ENCODE measurements at regions not wholly inside any gene's neighbourhood (a gene's known extent, or its start where the extent isn't known, plus 50 kb on each side); places are given as distances from the start of the nearest gene placed in this dataset.

DNA sequence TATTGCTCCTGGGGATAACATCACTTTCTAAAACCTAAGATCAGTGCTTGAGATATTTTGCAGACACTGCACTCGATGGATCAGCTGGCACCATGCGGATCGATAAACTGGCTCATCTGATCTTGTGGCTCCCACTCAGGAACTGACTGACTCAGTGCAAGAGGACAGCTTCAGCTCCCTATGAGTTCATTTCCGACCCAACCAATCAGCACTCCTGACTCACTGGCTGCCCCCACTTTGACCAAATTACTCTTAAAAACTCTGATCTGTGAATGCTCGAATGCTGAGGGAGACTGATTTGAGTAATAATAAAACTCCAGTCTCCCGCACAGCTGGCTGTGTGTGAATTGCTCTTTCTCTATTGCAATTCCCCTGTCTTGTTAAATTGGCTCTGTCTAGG, 110.1 kb downstream of the ANAPC4 start:
- peaks cover 10% of the 10 kb centered on the region for H3K27me3 Mint-ChIP-seq (ENCODE audit: insufficient read depth)
- TF ChIP-seq, protein P1, sequence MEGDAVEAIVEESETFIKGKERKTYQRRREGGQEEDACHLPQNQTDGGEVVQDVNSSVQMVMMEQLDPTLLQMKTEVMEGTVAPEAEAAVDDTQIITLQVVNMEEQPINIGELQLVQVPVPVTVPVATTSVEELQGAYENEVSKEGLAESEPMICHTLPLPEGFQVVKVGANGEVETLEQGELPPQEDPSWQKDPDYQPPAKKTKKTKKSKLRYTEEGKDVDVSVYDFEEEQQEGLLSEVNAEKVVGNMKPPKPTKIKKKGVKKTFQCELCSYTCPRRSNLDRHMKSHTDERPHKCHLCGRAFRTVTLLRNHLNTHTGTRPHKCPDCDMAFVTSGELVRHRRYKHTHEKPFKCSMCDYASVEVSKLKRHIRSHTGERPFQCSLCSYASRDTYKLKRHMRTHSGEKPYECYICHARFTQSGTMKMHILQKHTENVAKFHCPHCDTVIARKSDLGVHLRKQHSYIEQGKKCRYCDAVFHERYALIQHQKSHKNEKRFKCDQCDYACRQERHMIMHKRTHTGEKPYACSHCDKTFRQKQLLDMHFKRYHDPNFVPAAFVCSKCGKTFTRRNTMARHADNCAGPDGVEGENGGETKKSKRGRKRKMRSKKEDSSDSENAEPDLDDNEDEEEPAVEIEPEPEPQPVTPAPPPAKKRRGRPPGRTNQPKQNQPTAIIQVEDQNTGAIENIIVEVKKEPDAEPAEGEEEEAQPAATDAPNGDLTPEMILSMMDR (IDR thresholded peaks at IDR 0.05): no peak
- H3K27ac Mint-ChIP-seq: no peak overlapping the region
- H3K4me3 Mint-ChIP-seq: no peak overlapping the region
- DNase-seq: no peak
- no peaks in the 10 kb centered on the region for H3K4me1 Mint-ChIP-seq (ENCODE audit: low read depth)
- H3K36me3 Mint-ChIP-seq (ENCODE audit: low read depth): peaks cover 9% of the 10 kb centered on the region
- H3K9me3 Mint-ChIP-seq: peaks cover 13% of the 10 kb centered on the region

- Mint-ChIP-seq H3K9me3 (peaks cover 13% of the 10 kb centered on the region), H3K27me3 (ENCODE audit: insufficient read depth) (peaks cover 8% of the 10 kb centered on the region), H3K36me3 (ENCODE audit: low read depth) (peaks cover 9% of the 10 kb centered on the region), H3K27ac (no peak overlapping the region), H3K4me1 (ENCODE audit: low read depth) (no peaks in the 10 kb centered on the region), H3K4me3 (no peak overlapping the region)
- no peak for DNase-seq
- TF ChIP-seq, protein P1 (IDR thresholded peaks at IDR 0.05): no peak
Measured at GRCh38 chr4:25489253-25489797, 112.3 kb downstream of the ANAPC4 start.

GRCh38 chr4:25493466-25493865, 116.4 kb downstream of the ANAPC4 start:
- H3K27ac Mint-ChIP-seq: no peak overlapping the region
- no peaks in the 10 kb centered on the region; the same call in 1 of the 2 replicates for H3K9me3 Mint-ChIP-seq
- no peak overlapping the region for H3K4me3 Mint-ChIP-seq
- H3K36me3 Mint-ChIP-seq (ENCODE audit: low read depth): no peaks in the 10 kb centered on the region
- no peaks in the 10 kb centered on the region for H3K4me1 Mint-ChIP-seq (ENCODE audit: low read depth)
- H3K27me3 Mint-ChIP-seq (ENCODE audit: insufficient read depth): peaks cover 9% of the 10 kb centered on the region; the same call in 1 of the 2 replicates
- DNase-seq: no peak
- TF ChIP-seq, protein P1 (IDR thresholded peaks at IDR 0.05): no peak

GRCh38 chr4:25494166-25494565, 117.1 kb downstream of the ANAPC4 start:
- no peaks in the 10 kb centered on the region for H3K4me1 Mint-ChIP-seq (ENCODE audit: low read depth)
- H3K27me3 Mint-ChIP-seq (ENCODE audit: insufficient read depth): peaks cover 9% of the 10 kb centered on the region; the same call in 1 of the 2 replicates

DNA sequence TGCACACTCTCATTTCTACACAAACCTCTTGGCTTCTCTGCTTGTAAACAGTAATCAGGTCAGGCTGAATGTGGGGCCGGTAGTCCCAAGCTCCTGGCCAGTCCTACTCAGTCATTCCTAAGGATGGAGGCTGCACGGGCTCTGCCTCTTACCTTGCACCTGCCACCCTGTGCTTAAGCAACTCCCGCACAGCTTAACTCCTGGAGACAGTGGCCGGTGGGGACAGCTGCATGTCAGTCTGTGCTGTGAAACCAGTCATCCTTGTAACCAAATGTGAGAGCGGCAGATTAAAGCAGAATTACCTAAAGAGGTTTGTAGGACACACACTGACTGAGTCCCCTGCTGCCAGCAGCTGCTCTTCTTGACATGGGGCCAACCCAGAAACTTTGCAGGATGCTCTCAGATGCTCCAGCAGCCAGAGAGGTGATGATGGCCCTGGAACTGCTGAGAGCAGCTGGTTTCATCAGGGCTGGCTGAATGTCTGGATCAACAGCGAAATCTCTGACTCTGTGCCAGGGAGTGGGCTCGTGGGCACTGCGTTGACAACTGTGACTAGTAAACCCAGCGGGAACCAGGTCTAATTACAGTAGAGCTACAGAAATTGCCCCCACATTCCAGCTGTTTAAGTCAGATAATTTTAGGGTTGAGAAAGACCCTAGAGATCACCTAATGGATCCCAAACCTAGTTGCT, 123.7 kb downstream of the ANAPC4 start:
- Mint-ChIP-seq H3K27ac (no peak overlapping the region), H3K27me3 (ENCODE audit: insufficient read depth) (peaks cover 10% of the 10 kb centered on the region), H3K4me1 (ENCODE audit: low read depth) (no peaks in the 10 kb centered on the region), H3K9me3 (no peaks in the 10 kb centered on the region; the same call in 1 of the 2 replicates), H3K36me3 (ENCODE audit: low read depth) (no peaks in the 10 kb centered on the region), H3K4me3 (no peak overlapping the region)
- DNase-seq: no peak
- TF ChIP-seq, protein P1 (IDR thresholded peaks at IDR 0.05): no peak

More at GRCh38 chr4:25494166-25494565, 117.1 kb downstream of the ANAPC4 start:
- Mint-ChIP-seq H3K27ac (no peak overlapping the region), H3K4me3 (no peak overlapping the region), H3K36me3 (ENCODE audit: low read depth) (no peaks in the 10 kb centered on the region), H3K9me3 (no peaks in the 10 kb centered on the region; the same call in 1 of the 2 replicates)
- TF ChIP-seq, protein P1 (IDR thresholded peaks at IDR 0.05): no peak
- no peak for DNase-seq
